ENCODE measurements at regions not wholly inside any gene's neighbourhood (a gene's known extent, or its start where the extent isn't known, plus 50 kb on each side); places are given as distances from the start of the nearest gene placed in this dataset.

DNA sequence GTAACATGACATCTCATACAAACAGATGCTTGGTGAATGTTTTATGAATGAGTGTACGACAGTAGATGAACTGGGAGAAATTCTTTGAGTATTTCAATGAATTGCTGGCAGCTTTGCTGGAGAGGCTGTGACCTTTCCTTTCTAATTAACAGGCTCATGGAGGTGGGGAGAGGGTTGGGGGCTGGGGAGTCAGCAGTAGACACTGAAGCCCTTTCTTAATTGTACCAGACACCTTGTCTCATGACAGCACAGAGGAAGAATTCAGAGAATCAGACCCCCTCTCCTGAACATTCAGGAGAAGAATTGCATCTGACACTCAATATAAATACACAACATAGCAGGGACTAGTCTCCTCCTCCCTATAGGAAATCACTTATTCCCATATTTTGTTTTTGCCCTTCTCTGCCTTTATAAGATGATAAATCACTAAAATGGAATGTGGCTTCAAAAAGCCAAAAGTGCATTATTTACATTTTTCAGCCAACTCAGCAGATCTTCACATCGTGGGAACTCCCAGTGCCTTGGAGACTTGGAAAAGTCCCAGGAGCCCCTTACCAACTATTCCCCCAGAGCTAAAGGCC is 66.2 kb upstream of the TPM1 start:
- TF ChIP-seq, protein P1, sequence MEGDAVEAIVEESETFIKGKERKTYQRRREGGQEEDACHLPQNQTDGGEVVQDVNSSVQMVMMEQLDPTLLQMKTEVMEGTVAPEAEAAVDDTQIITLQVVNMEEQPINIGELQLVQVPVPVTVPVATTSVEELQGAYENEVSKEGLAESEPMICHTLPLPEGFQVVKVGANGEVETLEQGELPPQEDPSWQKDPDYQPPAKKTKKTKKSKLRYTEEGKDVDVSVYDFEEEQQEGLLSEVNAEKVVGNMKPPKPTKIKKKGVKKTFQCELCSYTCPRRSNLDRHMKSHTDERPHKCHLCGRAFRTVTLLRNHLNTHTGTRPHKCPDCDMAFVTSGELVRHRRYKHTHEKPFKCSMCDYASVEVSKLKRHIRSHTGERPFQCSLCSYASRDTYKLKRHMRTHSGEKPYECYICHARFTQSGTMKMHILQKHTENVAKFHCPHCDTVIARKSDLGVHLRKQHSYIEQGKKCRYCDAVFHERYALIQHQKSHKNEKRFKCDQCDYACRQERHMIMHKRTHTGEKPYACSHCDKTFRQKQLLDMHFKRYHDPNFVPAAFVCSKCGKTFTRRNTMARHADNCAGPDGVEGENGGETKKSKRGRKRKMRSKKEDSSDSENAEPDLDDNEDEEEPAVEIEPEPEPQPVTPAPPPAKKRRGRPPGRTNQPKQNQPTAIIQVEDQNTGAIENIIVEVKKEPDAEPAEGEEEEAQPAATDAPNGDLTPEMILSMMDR (conservative IDR thresholded peaks at IDR 0.05; ENCODE audit: low read depth, low read length): no peak
- TF ChIP-seq EZH2 (IDR thresholded peaks at IDR 0.05; ENCODE audit: borderline replicate concordance, low read depth, low read length, poor library complexity, severe bottlenecking): no peak

All from A673 (cell line).